ENCODE measurements at regions not wholly inside any gene's neighbourhood (a gene's known extent, or its start where the extent isn't known, plus 50 kb on each side); places are given as distances from the start of the nearest gene placed in this dataset.

- TF ChIP-seq CTCF (IDR thresholded peaks at IDR 0.05; ENCODE audit: low read length) (no peak), EZH2 (IDR thresholded peaks at IDR 0.05; ENCODE audit: borderline replicate concordance, low read length) (no peak)
These were observed 126.8 kb upstream of the STC2 start for GRCh38 chr5:173454736-173455598.

Data from OCI-LY1 (cell line).